Left lung (tissue), 4 donors: ENCODE measurements at regions not wholly inside any gene's neighbourhood (a gene's known extent, or its start where the extent isn't known, plus 50 kb on each side); places are given as distances from the start of the nearest gene placed in this dataset.

Source experiments
- ATAC-seq: fragments of 200-7000 bp; cut with Tn5 transposase; one replicate; pipeline ENCODE4 v1.9.1; 2020; ENCODE audit warnings: moderate library complexity
- DNase-seq, 4 donors: peaks; one replicate each; pipeline ENCODE4 v3.0.0-alpha.2; 2013 to 2020
- H3K27ac ChIP-seq, 2 donors: fragments of 200-600 bp; sonication (generic) in 1 of 2; one replicate each; pipeline versions ENCODE4 v1.5.0 to v1.8.0; 2020 to 2021
- H3K27me3 ChIP-seq, 2 donors: fragments of 200-600 bp; sonication (generic) in 1 of 2; one replicate each; pipeline versions ENCODE4 v1.5.0 to v1.8.0; 2020 to 2021
- H3K36me3 ChIP-seq, 2 donors: fragments of 200-600 bp; sonication (generic) in 1 of 2; one replicate each; pipeline versions ENCODE4 v1.5.0 to v1.8.0; 2020 to 2021
- H3K4me1 ChIP-seq, 2 donors: fragments of 200-600 bp; one replicate each; pipeline ENCODE4 v1.8.0; 2021
- H3K4me3 ChIP-seq, 2 donors: fragments of 200-600 bp; sonication (generic) in 1 of 2; one replicate each; pipeline versions ENCODE4 v1.5.0 to v1.8.0; 2020 to 2021; ENCODE audit warnings: mild to moderate bottlenecking in 1 of 2
- H3K9me3 ChIP-seq, 2 donors: fragments of 200-600 bp; sonication (generic) in 1 of 2; one replicate each; pipeline versions ENCODE4 v1.5.0 to v1.8.0; 2020 to 2021
- CTCF ChIP-seq, 2 donors: fragments of 200-600 bp; sonication (generic) in 1 of 2; IDR thresholded peaks; one replicate each; pipeline versions ENCODE4 v1.5.0 to v1.8.0; 2021; ENCODE audit warnings: antibody characterized with exemption in 2 of 2
- intact Hi-C, 2 donors: fragments of 100-400 bp; cut with DNase I; formaldehyde crosslinking; loops; one replicate each; pipeline versions ENCODE4 v1.11.2 to v1.14.2; 2022
- donor health status: DM: no; HTN: yes; CAD: no.
- donor health status: DM: no; HTN: no; CAD: no.

- H3K36me3 ChIP-seq = no peaks in the 10 kb centered on the region
- H3K27me3 ChIP-seq = no peaks in the 10 kb centered on the region
- H3K27ac ChIP-seq = no peak overlapping the region
- intact Hi-C loops = no loop called here
- peaks cover 0 to 7% of the 10 kb centered on the region in 2 donors for H3K9me3 ChIP-seq
- ATAC-seq (no peak), DNase-seq (no peak)
- H3K4me1 ChIP-seq = no peaks in the 10 kb centered on the region
- H3K4me3 ChIP-seq = no peak overlapping the region
- no peak for TF ChIP-seq CTCF (IDR thresholded peaks at IDR 0.05)
These were observed 698.8 kb downstream of the DOK5 start for GRCh38 chr20:55174172-55174571.

GRCh38 chr20:55173601-55174000 lies 698.2 kb downstream of the DOK5 start:
- intact Hi-C loops = no loop called here
- ATAC-seq = no peak
- Histone ChIP-seq H3K27ac (no peak overlapping the region), H3K4me1 (no peaks in the 10 kb centered on the region), H3K36me3 (no peaks in the 10 kb centered on the region), H3K27me3 (no peaks in the 10 kb centered on the region), H3K9me3 (peaks cover 0 to 2% of the 10 kb centered on the region in 2 donors), H3K4me3 (no peak overlapping the region)
- TF ChIP-seq CTCF (IDR thresholded peaks at IDR 0.05) = no peak
- DNase-seq = no peak

- Histone ChIP-seq H3K36me3 (no peaks in the 10 kb centered on the region), H3K4me1 (no peaks in the 10 kb centered on the region), H3K4me3 (no peak overlapping the region), H3K9me3 (no peaks in the 10 kb centered on the region), H3K27me3 (no peaks in the 10 kb centered on the region), H3K27ac (no peak overlapping the region)
- intact Hi-C loops = no loop called here
- ATAC-seq (no peak), DNase-seq (no peak)
- no peak for TF ChIP-seq CTCF (IDR thresholded peaks at IDR 0.05)
These were observed 697.1 kb downstream of the DOK5 start for GRCh38 chr20:55172310-55173002.

- intact Hi-C loops = no loop called here
- Histone ChIP-seq H3K27me3 (no peaks in the 10 kb centered on the region), H3K9me3 (no peaks in the 10 kb centered on the region), H3K4me1 (no peaks in the 10 kb centered on the region), H3K27ac (no peak overlapping the region), H3K36me3 (no peaks in the 10 kb centered on the region), H3K4me3 (no peak overlapping the region)
- ATAC-seq (no peak), DNase-seq (peak in 1 of 4 donors; percentile 9)
- no peak for TF ChIP-seq CTCF (IDR thresholded peaks at IDR 0.05)
These were observed 690.7 kb downstream of the DOK5 start for GRCh38 chr20:55166063-55166462.

GRCh38 chr20:55160996-55161395 lies 685.6 kb downstream of the DOK5 start:
- TF ChIP-seq CTCF (IDR thresholded peaks at IDR 0.05) = no peak
- intact Hi-C loops = no loop called here
- no peaks in the 10 kb centered on the region for H3K36me3 ChIP-seq
- no peak overlapping the region for H3K4me3 ChIP-seq
- no peaks in the 10 kb centered on the region for H3K27me3 ChIP-seq
- H3K9me3 ChIP-seq = peaks cover 0 to 4% of the 10 kb centered on the region in 2 donors
- DNase-seq = no peak
- no peaks in the 10 kb centered on the region for H3K4me1 ChIP-seq
- ATAC-seq = no peak
- no peak overlapping the region for H3K27ac ChIP-seq
